Liver (tissue), 3 donors: ENCODE measurements at regions not wholly inside any gene's neighbourhood (a gene's known extent, or its start where the extent isn't known, plus 50 kb on each side); places are given as distances from the start of the nearest gene placed in this dataset.

Experiments
- ATF3 ChIP-seq: IDR thresholded peaks from 2 replicates; pipeline ENCODE4 v1.6.1; 2016; ENCODE audit warnings: antibody characterized with exemption
- GABPA ChIP-seq, 2 donors: IDR thresholded peaks in 1 of 2; conservative IDR thresholded peaks in 1 of 2; 2 replicates each; pipeline ENCODE4 v1.6.1; 2016; ENCODE audit warnings: antibody characterized with exemption in 2 of 2, mild to moderate bottlenecking in 1 of 2, moderate library complexity in 1 of 2
- RAD21 ChIP-seq, 2 donors: IDR thresholded peaks; 2 replicates each; pipeline ENCODE4 v1.6.1; 2016; ENCODE audit warnings: antibody characterized with exemption in 2 of 2, mild to moderate bottlenecking in 2 of 2
- SP1 ChIP-seq: IDR thresholded peaks from 2 replicates; pipeline ENCODE4 v1.6.1; 2018; ENCODE audit warnings: antibody characterized with exemption, mild to moderate bottlenecking
- TF ChIP-seq, protein P1 (sequence below): fragments of 150-350 bp; IDR thresholded peaks from 2 replicates; pipeline ENCODE4 v1.5.1; 2017; ENCODE audit warnings: improper control_type of control experiment, low read depth, low read length; ENCODE audit not compliant: missing input control
- donor health status: healthy.
- donor health status: healthy.

GRCh38 chr2:177332992-177333388, 59.6 kb upstream of the AGPS start:
- TF ChIP-seq RAD21 (IDR thresholded peaks at IDR 0.05) (peak in 1 of 2 donors; percentile 33), ATF3 (no peak), GABPA (IDR thresholded peaks at IDR 0.05 in 1 of 2, conservative IDR thresholded peaks at IDR 0.05 in 1 of 2) (no peak), SP1 (peak; percentile 43)
- TF ChIP-seq, protein P1, sequence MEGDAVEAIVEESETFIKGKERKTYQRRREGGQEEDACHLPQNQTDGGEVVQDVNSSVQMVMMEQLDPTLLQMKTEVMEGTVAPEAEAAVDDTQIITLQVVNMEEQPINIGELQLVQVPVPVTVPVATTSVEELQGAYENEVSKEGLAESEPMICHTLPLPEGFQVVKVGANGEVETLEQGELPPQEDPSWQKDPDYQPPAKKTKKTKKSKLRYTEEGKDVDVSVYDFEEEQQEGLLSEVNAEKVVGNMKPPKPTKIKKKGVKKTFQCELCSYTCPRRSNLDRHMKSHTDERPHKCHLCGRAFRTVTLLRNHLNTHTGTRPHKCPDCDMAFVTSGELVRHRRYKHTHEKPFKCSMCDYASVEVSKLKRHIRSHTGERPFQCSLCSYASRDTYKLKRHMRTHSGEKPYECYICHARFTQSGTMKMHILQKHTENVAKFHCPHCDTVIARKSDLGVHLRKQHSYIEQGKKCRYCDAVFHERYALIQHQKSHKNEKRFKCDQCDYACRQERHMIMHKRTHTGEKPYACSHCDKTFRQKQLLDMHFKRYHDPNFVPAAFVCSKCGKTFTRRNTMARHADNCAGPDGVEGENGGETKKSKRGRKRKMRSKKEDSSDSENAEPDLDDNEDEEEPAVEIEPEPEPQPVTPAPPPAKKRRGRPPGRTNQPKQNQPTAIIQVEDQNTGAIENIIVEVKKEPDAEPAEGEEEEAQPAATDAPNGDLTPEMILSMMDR, result no peak
